ENCODE measurements at regions not wholly inside any gene's neighbourhood (a gene's known extent, or its start where the extent isn't known, plus 50 kb on each side); places are given as distances from the start of the nearest gene placed in this dataset.

DNA sequence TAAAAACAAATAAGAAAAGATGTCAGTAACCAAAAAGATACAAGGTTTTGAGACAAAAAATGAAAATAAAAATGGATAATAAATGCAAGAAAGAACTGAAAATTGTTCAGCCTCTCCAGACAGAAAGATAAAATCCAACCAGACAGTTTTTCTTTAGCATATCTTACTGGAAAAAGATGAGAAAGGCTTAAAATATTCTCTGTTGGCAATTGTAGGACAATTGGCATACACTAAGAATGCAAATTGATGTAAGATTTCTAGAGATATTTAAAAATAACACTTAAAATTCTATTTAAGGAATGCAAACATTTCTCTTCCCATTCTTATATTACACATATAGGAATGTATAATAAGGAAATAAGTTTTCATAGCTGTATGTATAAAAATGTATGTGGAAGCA lies 590.6 kb downstream of the DSC3 start:
- TF ChIP-seq, protein P1, sequence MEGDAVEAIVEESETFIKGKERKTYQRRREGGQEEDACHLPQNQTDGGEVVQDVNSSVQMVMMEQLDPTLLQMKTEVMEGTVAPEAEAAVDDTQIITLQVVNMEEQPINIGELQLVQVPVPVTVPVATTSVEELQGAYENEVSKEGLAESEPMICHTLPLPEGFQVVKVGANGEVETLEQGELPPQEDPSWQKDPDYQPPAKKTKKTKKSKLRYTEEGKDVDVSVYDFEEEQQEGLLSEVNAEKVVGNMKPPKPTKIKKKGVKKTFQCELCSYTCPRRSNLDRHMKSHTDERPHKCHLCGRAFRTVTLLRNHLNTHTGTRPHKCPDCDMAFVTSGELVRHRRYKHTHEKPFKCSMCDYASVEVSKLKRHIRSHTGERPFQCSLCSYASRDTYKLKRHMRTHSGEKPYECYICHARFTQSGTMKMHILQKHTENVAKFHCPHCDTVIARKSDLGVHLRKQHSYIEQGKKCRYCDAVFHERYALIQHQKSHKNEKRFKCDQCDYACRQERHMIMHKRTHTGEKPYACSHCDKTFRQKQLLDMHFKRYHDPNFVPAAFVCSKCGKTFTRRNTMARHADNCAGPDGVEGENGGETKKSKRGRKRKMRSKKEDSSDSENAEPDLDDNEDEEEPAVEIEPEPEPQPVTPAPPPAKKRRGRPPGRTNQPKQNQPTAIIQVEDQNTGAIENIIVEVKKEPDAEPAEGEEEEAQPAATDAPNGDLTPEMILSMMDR (conservative IDR thresholded peaks at IDR 0.05 in 1 of 2, IDR thresholded peaks at IDR 0.05 in 1 of 2; ENCODE audit: low read depth in 1 of 2, low read length in 2 of 2), result no peak
- no peak for TF ChIP-seq EZH2 (IDR thresholded peaks at IDR 0.05; ENCODE audit: low read length, missing control alignments)

Data from fibroblast of lung (primary cell).